NCI-H2196 (cell line): ENCODE measurements at regions not wholly inside any gene's neighbourhood (a gene's known extent, or its start where the extent isn't known, plus 50 kb on each side); places are given as distances from the start of the nearest gene placed in this dataset.
"Not testable (repeated sequence)": the region's sequence is repeated elsewhere in the genome, so short reads cannot be mapped to it uniquely, and the experiment has no call there.

Experiments used
- DNase-seq: peaks from one replicate; lab custom pipeline; 2025; ENCODE audit not compliant: unreplicated experiment; lab: John Stamatoyannopoulos, UW

- DNase-seq: no peak
Observed at GRCh38 chr9:134526584-134527477, 114.8 kb upstream of the COL5A1 start.

DNA sequence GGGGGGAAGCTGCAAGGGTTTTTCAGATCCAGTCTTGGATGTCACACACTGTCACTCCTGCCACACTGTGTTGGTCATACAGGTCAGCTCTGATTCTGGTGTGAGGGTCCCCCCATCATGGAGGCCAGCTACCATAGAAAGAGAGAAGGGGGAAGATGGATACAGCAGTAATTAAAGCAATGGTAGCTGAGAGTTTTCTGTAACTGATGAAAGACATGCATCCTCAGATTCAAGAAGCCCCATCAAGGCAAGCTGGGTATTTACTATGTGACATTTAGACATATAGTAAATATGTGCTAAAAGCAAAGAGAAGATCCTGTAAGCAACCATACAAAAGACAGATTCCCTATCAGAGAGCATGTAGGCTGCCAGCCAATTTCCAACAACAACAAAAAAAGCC lies 110.9 kb upstream of the COL5A1 start:
- no peak for DNase-seq

- DNase-seq: no peak
Observed at GRCh38 chr9:134531220-134531970, 110.2 kb upstream of the COL5A1 start.

GRCh38 chr9:134532084-134532483 lies 109.5 kb upstream of the COL5A1 start:
- DNase-seq: no peak

DNA sequence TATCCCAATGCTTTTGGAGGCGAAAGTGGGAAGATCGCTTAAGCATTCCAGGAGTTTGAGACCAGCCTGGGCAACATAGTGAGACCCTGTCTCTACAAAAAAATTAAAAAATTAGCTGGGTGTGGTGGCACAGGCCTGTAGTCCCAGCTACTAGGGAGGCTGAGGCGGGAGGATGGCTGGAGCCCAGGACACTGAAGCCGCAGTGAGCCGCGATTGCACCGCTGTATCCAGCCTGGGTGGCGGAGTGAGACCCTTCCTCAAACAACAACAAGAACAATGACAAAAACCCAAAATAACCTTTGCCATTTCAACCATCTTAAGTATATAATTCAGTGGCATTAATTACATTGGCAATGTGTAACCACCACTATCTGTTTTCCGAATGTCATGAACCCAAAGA lies 108.9 kb upstream of the COL5A1 start:
- not testable (repeated sequence) for DNase-seq

DNA sequence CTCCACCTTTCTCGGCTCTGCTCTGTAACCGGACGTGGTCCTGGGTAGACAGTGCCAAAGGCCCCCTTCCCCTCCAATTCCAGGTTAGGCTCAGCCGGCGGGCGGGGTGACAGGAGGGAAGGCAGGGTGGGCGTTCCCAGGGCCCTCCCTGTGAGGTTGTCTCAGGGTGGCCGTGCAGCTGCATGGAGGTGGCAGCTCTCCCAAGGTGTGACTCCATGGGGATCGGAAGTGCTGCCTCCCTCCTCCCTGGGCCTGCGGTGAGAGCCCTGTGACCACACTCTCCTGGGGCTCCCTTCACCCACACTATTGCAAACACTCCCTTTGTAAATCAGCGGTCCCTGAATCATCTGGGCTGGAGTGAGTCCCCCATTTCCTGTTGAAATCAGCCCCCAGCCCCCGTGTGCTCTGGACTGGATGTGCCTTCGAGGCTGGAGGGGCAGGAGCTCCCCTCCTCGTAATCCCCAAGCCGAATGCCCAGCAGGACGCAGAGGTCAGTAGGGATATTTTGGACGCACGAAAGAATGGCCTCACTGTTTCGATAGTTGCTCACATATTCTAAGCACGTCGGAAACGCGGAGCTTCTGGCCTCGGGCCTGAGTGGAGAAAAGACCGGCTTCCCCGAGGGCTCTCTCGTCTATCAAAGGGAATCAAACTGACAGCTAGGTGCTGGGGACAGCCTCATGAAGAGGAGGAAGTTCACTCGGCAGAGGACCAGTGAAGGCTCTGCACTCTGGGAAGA lies 107.6 kb upstream of the COL5A1 start:
- no peak for DNase-seq

DNA sequence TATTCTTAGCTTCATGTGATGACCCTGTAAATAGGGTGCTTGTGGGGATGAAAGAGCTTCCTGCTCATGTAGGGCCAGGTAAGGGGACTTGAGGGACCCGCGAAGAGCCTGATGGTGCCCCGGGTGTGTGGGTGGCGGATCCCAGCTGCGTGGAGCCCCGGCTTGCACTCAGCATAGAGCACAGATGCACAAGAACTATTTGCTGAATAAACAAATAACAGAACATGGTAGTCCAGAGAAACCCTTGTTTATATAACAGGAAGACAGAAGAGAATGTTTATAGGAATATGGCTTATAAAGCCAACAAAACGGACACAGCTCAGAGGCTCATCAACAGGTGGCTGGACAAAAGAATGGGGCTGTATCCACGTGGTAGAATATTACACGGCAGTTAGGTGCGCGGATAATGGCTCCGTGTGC lies 106.9 kb upstream of the COL5A1 start:
- DNase-seq: no peak

DNA sequence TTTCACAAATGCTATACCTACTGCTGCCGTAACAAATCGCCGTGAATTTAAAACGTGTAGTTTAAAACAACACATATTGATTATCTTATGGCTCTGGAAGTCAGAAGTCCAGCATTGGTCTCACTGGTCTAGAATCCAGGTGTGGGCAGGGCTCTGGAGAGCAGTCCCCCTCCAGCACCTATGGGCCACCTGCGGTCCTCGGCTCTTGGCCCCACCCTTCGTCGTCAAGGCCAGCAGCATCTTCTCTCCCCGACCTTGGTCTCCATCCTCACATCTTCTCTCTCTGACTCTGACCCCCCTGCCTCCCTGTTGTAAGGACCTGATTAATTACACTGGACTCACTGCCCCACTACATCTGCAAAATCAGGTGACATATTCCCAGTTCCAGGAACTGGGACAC lies 106.4 kb upstream of the COL5A1 start:
- no peak for DNase-seq

- no peak for DNase-seq
Observed at GRCh38 chr9:134536101-134536900, 105.3 kb upstream of the COL5A1 start.

DNA sequence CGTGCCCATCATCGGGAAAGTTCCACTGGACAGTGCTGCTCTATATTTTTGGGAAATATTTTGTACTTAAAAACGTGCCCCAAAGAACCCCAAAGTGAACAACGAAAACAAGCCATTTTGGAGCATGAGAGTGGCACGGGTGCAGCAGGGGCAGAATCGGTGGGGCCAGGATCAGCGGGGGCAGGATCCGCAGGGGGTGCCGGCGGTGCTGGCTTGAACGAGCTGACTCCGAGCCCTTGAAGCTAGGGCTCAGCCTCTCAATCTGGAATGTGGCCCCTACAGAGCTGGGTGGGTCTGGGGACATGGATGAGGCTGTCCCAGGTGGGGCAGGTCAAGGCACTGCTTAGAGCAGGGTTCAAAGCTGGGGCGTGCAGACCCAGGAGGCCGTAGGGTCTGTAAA lies 104.7 kb upstream of the COL5A1 start:
- DNase-seq: no peak

DNA sequence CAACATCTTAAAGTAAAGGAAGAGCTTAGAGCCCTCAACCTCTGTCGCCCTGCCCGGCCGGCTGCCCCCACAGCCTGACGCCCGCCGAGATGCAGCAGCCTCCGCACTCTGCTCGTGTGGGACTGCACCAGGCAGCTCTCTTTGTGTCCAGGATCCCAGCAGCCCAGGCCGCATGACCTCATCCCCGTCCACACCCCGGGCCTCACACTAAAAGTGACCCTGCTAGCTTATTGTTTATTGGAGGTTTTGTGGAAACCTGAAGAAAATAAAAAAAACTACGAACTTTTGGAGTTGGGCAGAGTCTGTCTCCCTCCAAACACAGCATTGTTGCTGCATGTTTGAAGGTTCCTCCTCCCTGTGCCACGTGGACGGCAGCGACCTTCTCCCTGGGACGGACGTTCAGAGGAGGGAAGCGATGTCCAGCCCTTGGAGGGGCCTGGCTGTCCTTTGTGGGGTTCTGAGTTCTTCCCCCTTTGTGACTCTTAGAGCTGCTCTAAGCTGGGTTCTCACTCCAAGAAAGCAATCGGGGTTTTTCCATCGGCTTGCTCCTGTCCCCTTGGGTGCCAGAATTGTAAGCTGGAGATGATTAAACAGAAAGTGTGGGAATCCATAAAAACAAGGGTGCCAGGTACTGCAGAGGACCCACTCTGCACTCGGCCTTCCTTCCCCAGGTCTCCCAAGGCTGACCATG lies 103.5 kb upstream of the COL5A1 start:
- no peak for DNase-seq

DNA sequence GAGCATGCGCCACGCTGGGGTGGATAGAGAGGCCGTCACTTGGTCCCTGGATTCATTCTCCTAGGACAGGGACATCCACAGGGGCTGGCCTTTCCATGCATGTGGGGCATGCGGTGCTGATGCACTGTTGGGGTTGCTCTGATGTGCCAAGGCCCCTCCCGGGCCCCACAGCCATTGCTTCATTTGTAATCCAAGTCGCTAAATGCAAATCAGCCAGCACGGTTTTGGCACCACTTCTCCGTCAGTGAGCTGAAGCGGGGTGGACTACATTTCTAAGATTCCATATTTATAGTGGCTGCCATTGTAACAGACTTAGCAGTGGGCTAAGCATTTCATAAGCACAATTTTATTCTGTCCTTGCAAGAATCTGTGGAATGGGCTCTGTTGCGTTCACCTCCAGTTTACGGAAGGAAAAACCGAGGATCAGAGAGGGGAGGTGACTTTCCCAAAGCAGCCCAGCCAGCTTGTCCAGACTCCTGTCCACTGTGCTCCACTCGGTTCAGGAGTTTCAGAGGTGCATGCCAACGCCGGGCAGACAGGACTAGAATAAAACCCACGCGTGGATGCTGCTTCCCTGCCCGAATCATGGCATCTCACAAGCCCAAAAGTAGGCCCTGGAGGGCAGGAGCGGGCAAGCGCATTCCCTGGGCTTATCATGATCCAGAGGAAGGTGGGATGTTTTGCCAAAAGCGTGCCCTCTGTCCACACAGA lies 102.6 kb upstream of the COL5A1 start:
- no peak for DNase-seq

DNA sequence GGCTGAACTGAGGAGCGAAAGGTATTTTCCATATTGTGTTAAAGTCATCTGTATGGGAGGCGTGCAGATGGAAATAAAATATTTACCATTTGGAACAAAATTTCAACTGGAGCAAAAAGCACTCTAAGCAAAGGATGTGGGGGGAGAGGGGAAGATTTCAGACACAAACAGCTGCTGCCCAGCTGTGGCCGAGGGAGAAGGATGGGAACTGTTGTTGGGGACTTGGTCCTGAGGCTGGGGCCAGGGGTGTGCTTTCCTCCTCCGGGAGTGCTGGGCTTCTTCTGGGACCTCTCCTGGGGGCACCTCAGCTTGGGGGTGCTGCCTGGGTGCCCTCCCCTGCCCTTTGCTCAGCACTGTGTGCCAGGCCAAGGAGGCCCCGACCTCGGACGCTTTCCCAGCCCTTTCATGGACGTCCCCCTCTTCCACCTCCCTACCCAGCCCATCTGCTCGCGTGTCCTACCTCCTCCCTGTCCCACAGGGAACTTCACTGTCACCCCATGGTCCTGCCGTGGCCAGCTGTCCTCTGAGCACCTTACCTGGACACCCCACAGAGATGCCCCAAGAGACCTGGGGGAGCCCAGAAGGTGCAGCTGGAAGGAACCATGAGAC lies 101.9 kb upstream of the COL5A1 start:
- DNase-seq: no peak

GRCh38 chr9:134540276-134541096 lies 101.1 kb upstream of the COL5A1 start:
- no peak for DNase-seq

DNA sequence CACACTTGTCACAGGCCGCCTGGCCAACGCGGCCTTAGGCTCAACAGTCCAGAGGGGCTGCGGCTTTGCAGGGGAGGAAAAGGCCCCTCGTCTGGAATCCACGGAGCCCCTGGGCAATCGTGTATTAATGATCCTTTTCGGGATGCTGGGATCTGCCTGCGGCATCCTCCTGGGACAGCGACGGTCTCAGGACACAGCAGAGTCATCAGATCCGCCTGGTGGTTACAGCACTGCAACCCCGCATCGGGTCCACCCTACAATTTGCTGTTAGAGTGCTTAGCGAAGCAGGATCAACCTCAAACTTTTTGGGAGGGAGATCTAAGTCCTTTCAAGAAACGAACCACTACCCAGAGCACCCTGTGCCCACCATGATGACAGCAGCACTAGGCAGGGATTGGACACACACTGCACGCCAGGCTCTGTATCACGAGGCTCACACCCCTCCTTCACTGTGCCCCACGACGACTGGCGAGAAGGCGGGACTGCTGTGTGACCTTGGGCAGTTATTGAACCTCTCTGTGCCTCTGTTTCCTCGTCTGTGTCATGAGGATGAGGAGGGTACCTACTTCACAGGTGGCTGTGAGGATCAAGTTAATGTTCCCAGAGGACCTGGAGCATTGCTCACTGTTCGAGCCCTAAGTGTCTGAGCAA lies 100.4 kb upstream of the COL5A1 start:
- no peak for DNase-seq

DNA sequence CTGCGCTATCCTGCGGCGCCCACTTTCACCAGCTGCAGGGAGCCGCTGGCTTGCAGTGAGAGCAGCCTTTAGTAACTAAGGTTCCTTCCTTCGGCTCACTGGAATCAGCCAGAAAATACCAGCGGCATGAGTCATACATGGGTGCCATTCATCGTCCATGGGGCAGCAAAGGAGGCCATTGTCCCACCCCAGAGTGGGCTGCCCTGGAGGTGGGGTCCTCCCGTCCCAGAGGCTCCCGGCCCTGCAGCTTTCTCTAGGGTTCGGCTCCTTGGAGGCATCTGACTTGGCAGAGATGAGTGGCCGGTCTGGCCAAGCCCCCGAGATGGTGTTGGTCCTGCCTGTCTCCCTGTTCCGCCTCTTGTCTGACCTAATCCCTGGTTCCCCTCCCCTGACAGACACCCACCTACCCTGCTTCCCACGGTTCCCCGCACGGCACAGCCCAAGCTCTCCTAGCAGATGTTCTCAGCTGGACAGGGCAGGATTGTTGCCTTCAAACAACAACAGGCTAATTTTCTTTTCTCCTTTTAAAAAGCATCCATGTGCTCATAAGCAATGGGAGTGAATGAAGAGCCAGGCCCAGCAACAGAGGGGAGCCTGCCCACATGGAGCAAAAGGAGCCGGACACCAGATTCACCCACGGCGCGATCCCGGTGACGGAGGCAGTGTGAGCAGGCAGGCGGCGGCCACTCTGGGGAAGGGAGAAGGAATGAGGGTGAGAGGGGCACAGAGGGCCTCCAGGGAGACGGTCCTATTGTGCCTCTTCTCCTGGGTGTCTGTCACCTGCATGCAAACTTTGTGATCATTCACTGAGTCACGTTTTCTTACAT lies 97.0 kb upstream of the COL5A1 start:
- DNase-seq: no peak

DNA sequence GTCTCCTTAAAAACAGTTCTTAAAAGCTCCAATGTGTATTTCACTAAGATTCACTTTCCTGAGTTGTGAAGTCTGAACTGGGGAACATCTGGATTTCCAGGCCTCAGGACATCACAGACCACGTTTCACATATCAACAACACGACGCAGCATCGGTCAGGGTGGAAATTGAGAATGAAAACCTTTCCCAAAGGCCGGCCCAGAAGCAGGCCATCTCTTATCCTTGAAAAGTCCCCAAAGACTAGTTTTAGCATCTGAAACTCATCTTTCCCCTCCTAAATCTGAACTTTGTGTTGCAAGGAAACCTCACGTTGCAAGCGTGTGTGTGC lies 96.4 kb upstream of the COL5A1 start:
- no peak for DNase-seq
